HG03432 (cell line): ENCODE measurements at regions not wholly inside any gene's neighbourhood (a gene's known extent, or its start where the extent isn't known, plus 50 kb on each side); places are given as distances from the start of the nearest gene placed in this dataset.
"Not testable (repeated sequence)": the region's sequence is repeated elsewhere in the genome, so short reads cannot be mapped to it uniquely, and the experiment has no call there.

Experiments used
- ATAC-seq: cut with Tn5 transposase; IDR thresholded peaks from one replicate; pipeline ENCODE4 v1.9.1; 2021; ENCODE audit warnings: mild to moderate bottlenecking, moderate library complexity; ENCODE audit not compliant: unreplicated experiment

DNA sequence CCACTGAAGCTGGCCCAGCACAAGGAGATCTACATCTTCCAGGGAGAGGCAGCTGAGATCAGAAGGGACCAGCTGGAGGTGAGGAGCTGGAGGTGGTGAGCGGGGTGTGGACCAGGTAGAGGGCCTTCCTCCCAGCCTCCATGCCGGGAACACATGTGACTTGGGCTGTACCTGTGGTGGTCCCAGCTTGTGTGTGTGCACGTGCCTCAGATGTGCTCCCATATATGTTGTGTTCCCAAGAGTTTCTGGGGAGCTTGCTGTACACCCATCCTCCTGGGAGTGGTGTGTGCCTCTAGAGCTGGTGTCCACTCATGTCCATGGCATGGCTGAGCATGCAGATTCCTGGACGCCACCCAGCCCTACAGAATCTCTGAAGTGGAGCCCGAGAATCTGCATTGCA is 183.7 kb upstream of the AKAP13 start:
- not testable (repeated sequence) for ATAC-seq

- not testable (repeated sequence) for ATAC-seq
Measured at GRCh38 chr15:85197582-85197981, 182.8 kb upstream of the AKAP13 start.

DNA sequence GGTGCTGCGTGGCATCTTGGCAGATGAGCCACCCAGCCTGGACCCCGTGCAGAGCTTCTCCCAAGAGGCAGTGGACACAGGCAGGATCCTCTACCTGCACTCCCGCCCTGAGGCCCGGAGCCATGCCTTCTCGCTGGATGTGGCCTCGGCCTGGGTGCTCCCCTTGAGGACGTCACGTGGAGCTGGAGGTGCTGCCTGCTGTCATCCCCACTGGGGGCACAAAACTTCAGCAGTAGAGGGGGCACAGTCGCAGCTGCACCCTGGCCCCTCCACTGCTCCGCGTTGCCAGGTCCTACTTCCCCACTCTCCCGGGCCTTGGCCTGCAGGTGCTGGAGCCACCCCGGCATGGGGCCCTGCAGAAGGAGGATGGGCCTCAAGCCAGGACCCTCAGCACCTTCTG is 182.0 kb upstream of the AKAP13 start:
- not testable (repeated sequence) for ATAC-seq

GRCh38 chr15:85200215-85200614 is 180.2 kb upstream of the AKAP13 start:
- peak; percentile 77 for ATAC-seq

DNA sequence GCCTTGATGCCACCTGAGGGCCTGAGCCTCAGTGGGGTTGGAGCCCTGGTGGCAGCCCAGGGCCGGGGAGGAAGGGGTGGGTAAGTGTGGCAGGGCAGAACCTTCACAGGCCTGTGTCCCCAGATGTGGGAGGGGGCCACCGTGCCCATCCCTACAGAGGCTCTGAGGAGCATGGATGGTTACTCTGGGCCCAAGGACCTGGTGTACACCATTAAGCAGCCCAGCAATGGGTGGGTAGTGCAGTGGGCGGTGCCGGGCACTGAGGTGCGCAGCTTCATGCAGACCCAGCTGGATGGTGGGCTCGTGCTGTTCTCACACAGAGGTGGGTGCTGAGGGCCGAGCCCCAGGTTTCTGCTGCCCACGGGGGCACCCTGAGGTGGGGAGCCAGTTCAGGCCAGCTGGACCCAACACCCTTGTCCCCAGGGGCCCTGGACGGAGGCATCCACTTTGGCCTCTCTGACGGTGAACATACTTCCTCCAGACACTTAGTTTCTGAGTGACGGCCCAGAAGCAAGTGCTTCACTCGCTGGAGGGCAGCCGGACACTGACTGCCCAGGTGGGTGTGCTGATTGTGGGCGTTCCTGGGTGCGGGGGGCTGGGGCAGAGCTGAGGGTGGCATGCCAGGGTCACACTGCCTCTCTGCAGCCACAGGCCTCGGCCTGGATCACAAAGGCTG is 179.1 kb upstream of the AKAP13 start:
- not testable (repeated sequence) for ATAC-seq

DNA sequence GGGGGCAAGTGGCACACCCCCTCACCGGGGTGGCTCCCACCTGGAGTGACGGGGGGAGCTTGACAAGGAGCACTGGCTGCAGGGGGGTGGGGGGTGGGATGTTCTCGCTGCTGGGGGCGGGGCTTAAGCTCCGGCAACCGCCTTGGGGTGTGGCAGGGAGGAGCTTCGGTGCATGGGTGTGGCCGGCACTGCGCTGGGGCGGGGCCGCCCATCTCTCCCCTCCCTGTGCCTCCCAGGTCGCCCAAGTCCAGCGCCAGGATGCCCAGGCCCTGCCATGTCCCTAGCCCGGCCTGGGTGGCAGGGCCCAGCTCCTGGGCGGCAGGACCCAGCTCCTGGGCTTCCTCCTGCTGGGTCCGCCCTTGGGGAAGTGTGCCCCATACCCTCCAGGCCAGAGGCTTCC is 175.9 kb upstream of the AKAP13 start:
- ATAC-seq = not testable (repeated sequence)

DNA sequence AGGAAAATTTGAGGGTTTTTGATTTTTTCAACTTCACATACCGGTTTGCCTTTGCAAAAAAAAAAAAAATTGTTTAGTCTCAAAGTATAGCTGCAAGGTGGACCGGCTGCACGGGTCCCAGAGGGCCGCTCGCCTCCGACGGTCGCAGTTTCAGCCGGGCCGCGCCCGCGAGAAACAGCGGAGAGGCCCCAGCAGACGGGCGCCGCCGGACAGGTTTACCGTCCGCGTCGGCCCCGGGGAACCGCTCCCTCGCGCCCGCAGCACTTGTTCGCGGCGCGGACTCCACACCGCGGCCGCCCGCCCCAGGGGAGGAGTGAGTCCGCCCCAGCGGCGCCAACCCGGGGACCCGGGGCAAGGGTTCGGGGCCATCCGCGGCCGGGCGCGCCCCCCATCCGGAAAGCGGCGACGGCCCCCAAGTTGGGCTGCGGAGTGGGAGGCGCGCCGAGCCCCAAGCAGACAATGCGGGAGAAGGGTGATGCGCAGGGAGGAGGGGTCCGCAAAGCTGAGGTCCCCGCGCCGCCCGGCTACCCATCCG is 146.5 kb upstream of the AKAP13 start:
- ATAC-seq = not testable (repeated sequence)

- ATAC-seq = not testable (repeated sequence)
Measured at GRCh38 chr15:85234450-85235196, 145.8 kb upstream of the AKAP13 start.

DNA sequence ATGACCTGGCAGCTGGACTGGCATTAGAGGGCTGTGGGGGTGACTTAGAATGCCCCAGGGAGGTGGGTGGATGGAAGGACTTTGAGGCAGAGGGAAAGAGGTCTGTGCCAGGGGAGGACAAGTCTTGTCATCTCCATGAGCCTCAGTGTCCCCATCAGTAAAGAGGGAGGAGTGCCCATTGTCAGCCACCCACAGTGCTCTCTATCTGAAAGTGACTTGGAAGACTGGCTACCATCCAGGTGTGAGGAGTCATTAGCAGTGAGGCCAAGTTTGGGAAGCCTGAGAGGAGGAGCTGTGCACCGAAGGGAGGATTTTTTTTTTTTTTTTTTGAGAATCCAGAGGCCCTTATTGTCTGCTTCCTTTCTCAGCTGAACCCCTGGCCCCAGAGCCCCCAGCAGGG is 136.3 kb upstream of the AKAP13 start:
- ATAC-seq = not testable (repeated sequence)

- not testable (repeated sequence) for ATAC-seq
Measured at GRCh38 chr15:85250938-85251542, 129.4 kb upstream of the AKAP13 start.

GRCh38 chr15:85253196-85253915 is 127.0 kb upstream of the AKAP13 start:
- peak; percentile 81 for ATAC-seq

- not testable (repeated sequence) for ATAC-seq
Measured at GRCh38 chr15:85254961-85255360, 125.4 kb upstream of the AKAP13 start.

DNA sequence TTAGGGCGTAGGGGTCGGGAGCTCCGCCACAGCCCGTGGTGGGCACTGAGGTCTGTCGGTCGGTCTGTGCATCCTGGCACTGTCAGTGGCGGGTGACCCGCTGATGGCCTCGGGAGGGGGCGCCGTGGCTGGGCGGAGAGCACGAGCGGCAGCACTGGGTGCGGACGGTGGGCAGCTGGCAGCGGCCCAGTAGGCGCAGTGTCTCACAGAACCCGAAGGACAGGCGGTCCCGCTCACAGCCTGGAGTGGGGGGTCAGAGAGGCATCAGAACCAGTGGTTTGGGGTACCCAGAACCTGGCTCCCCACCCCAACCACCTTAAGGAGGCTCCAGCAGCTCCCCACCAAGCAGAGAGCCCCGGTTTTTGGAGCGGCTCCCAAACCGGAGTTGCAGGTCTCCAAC is 124.9 kb upstream of the AKAP13 start:
- not testable (repeated sequence) for ATAC-seq

GRCh38 chr15:85256009-85256997 is 124.1 kb upstream of the AKAP13 start:
- not testable (repeated sequence) for ATAC-seq

DNA sequence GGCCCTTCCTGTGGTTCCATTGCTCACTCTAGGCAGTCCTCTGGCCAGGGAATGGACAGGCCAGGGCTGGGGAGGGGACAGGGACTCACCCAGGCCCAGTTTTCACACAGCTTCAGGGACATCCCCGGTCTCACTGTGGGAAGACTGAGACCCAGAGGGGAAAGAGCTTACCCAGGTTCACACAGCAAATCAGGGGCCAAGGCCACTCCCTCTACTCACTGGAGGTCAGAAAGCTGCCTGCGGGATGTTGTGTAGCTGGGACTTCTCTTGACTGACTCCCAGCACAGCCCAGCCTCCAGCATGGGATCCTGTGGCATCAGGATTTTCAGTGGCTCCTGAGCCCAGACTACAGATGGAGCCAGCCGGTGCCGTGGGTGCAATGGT is 122.3 kb upstream of the AKAP13 start:
- peak; percentile 2 for ATAC-seq

- not testable (repeated sequence) for ATAC-seq
Measured at GRCh38 chr15:85258559-85259209, 121.7 kb upstream of the AKAP13 start.

GRCh38 chr15:85260526-85260925 is 119.9 kb upstream of the AKAP13 start:
- ATAC-seq = not testable (repeated sequence)

- ATAC-seq = not testable (repeated sequence)
Measured at GRCh38 chr15:85262461-85263055, 117.8 kb upstream of the AKAP13 start.
